Cardiac septum (tissue), 1 donor: ENCODE measurements at regions not wholly inside any gene's neighbourhood (a gene's known extent, or its start where the extent isn't known, plus 50 kb on each side); places are given as distances from the start of the nearest gene placed in this dataset.

ENCODE experiments used
- DNase-seq: peaks from one replicate; pipeline ENCODE4 v3.0.0-alpha.2; 2020; ENCODE audit warnings: low spot score
- intact Hi-C: fragments of 100-400 bp; cut with DNase I; formaldehyde crosslinking; loops from one replicate; pipeline ENCODE4 v1.14.0; 2022
- donor health status: DM: no; HTN: no; CAD: no.

- DNase-seq: no peak
- intact Hi-C loops: no loop called here
These were observed 146.7 kb upstream of the PITX2 start for GRCh38 chr4:110769578-110769977.

GRCh38 chr4:110770353-110770752 is 147.5 kb upstream of the PITX2 start:
- intact Hi-C loops: no loop called here
- no peak for DNase-seq

- DNase-seq: no peak
- intact Hi-C loops: no loop called here
These were observed 155.6 kb upstream of the PITX2 start for GRCh38 chr4:110778521-110778920.

- intact Hi-C loops: no loop called here
- DNase-seq: no peak
These were observed 157.7 kb upstream of the PITX2 start for GRCh38 chr4:110780538-110780937.

- DNase-seq: no peak
- intact Hi-C loops: no loop called here
These were observed 159.1 kb upstream of the PITX2 start for GRCh38 chr4:110781944-110782343.

- intact Hi-C loops: no loop called here
- DNase-seq: no peak
These were observed 164.2 kb upstream of the PITX2 start for GRCh38 chr4:110787109-110787508.

- intact Hi-C loops: no loop called here
- no peak for DNase-seq
These were observed 164.8 kb upstream of the PITX2 start for GRCh38 chr4:110787707-110788106.

- intact Hi-C loops: no loop called here
- DNase-seq: no peak
These were observed 165.4 kb upstream of the PITX2 start for GRCh38 chr4:110788302-110788701.

GRCh38 chr4:110792036-110792435 is 169.2 kb upstream of the PITX2 start:
- DNase-seq: no peak
- intact Hi-C loops: no loop called here

GRCh38 chr4:110793381-110793801 is 170.5 kb upstream of the PITX2 start:
- intact Hi-C loops: no loop called here

GRCh38 chr4:110793890-110794554 is 171.1 kb upstream of the PITX2 start:
- no peak for DNase-seq

More at GRCh38 chr4:110793381-110793801, 170.5 kb upstream of the PITX2 start:
- DNase-seq: no peak

GRCh38 chr4:110795971-110796370 is 173.1 kb upstream of the PITX2 start:
- intact Hi-C loops: no loop called here
- no peak for DNase-seq

More at GRCh38 chr4:110793890-110794554, 171.1 kb upstream of the PITX2 start:
- intact Hi-C loops: no loop called here

GRCh38 chr4:110797486-110797885 is 174.6 kb upstream of the PITX2 start:
- no peak for DNase-seq
- intact Hi-C loops: no loop called here

- intact Hi-C loops: no loop called here
- DNase-seq: no peak
These were observed 175.8 kb upstream of the PITX2 start for GRCh38 chr4:110798687-110799086.

GRCh38 chr4:110799211-110799610 is 176.3 kb upstream of the PITX2 start:
- intact Hi-C loops: no loop called here
- DNase-seq: no peak

GRCh38 chr4:110801591-110801990 is 178.7 kb upstream of the PITX2 start:
- intact Hi-C loops: no loop called here
- DNase-seq: no peak

- intact Hi-C loops: no loop called here
- no peak for DNase-seq
These were observed 185.5 kb upstream of the PITX2 start for GRCh38 chr4:110808351-110808878.

GRCh38 chr4:110815950-110816349 is 193.1 kb upstream of the PITX2 start:
- intact Hi-C loops: no loop called here
- no peak for DNase-seq

GRCh38 chr4:110816367-110816766 is 193.5 kb upstream of the PITX2 start:
- intact Hi-C loops: no loop called here
- no peak for DNase-seq

- intact Hi-C loops: no loop called here
These were observed 198.3 kb upstream of the PITX2 start for GRCh38 chr4:110821186-110821585.

GRCh38 chr4:110823251-110823650 is 200.4 kb upstream of the PITX2 start:
- no peak for DNase-seq
- intact Hi-C loops: no loop called here

More at GRCh38 chr4:110821186-110821585, 198.3 kb upstream of the PITX2 start:
- DNase-seq: no peak

- intact Hi-C loops: no loop called here
- no peak for DNase-seq
These were observed 201.5 kb upstream of the PITX2 start for GRCh38 chr4:110824344-110824743.
